K562 (cell line): ENCODE measurements at regions not wholly inside any gene's neighbourhood (a gene's known extent, or its start where the extent isn't known, plus 50 kb on each side); places are given as distances from the start of the nearest gene placed in this dataset.
A peak's percentile ranks its signal among the peaks of the same experiment; 100 is the strongest.

ENCODE experiments used
- ATAC-seq: fragments of 200-7000 bp; cut with Tn5 transposase; 3 replicates; pipeline ENCODE4 v1.9.1; 2020; ENCODE audit warnings: moderate library complexity
- BruUV-seq: library from RNA; stranded (reverse); fragments of 400-500 nt; replicated peaks from 2 replicates; lab custom pipeline; 2021; lab: Mats Ljungman, UMichigan
- CTCF ChIA-PET: fragments of 300-600 bp; formaldehyde crosslinking; extraction: SDS; loops from one replicate; lab custom pipeline; 2021; ENCODE audit warnings: low intra/inter-chr PET ratio; lab: Yijun Ruan, JAX
- POLR2A ChIA-PET: fragments of 300-600, 350-650 bp; sonication (Branson Sonifier 250); formaldehyde crosslinking; extraction: SDS; loops from one replicate; lab custom pipeline; 2021; ENCODE audit warnings: antibody characterized with exemption, inconsistent platforms; lab: Yijun Ruan, JAX
- DNase-seq, 4 experiments: peaks; one replicate each; pipeline versions ENCODE4 v3.0.0 to v3.0.0-alpha.2; 2011 to 2018; ENCODE audit warnings: low spot score in 3 of 4, mixed read lengths in 3 of 4; ENCODE audit errors: extremely low read depth in 1 of 4
- FAIRE-seq: peaks from 2 replicates; lab custom pipeline; 2011; peaks lifted over from hg19 to GRCh38; lab: Jason Lieb, UNC
- H2AFZ ChIP-seq: 2 replicates; pipeline ENCODE4 v1.6.0; 2011; ENCODE audit warnings: low read depth, low read length, control low read depth, inconsistent platforms
- H3K27ac ChIP-seq: fragments of 200-600 bp; 3 replicates; pipeline ENCODE4 v1.8.0; 2011; ENCODE audit warnings: low read depth, mild to moderate bottlenecking, control low read depth, inconsistent platforms, low read length, moderate library complexity, mixed read lengths; ENCODE audit errors: extremely low read depth
- H3K27me3 ChIP-seq, 2 experiments: fragments of 300-600 bp in 1 of 2; 2 replicates in 1 of 2; 3 replicates in 1 of 2; pipeline versions ENCODE4 v1.6.0 to v1.8.0; 2011; ENCODE audit warnings: inconsistent platforms in 2 of 2, low read length in 2 of 2, mild to moderate bottlenecking in 1 of 2, mixed read lengths in 1 of 2, moderate library complexity in 1 of 2; ENCODE audit not compliant: control insufficient read depth in 2 of 2, insufficient read depth in 2 of 2
- H3K36me3 ChIP-seq: fragments of 300-600 bp; 3 replicates; pipeline ENCODE4 v1.8.0; 2011; ENCODE audit warnings: mild to moderate bottlenecking, low read length, inconsistent platforms; ENCODE audit not compliant: control insufficient read depth, insufficient read depth
- H3K4me1 ChIP-seq, 2 experiments: fragments of 200-600 bp in 1 of 2; replicated peaks in 1 of 2; 2 replicates in 1 of 2; 3 replicates in 1 of 2; pipeline versions ENCODE4 v1.5.1 to v1.8.0; 2011; ENCODE audit warnings: inconsistent platforms in 2 of 2, low read length in 2 of 2, mild to moderate bottlenecking in 1 of 2, mixed read lengths in 1 of 2, moderate library complexity in 1 of 2; ENCODE audit not compliant: control insufficient read depth in 2 of 2, insufficient read depth in 2 of 2
- H3K4me2 ChIP-seq: 2 replicates; pipeline ENCODE4 v1.6.1; 2011; ENCODE audit warnings: low read length, control low read depth, inconsistent platforms, mixed read lengths; ENCODE audit not compliant: insufficient read depth
- H3K4me3 ChIP-seq: fragments of 200-600 bp; sonication (generic), shearing (Covaris generic); 2 replicates; pipeline ENCODE4 v1.5.1; 2016; ENCODE audit warnings: control low read depth, inconsistent platforms
- H3K79me2 ChIP-seq: fragments of 200-600 bp; 3 replicates; pipeline ENCODE4 v1.8.0; 2011; ENCODE audit warnings: low read length, inconsistent platforms; ENCODE audit not compliant: control insufficient read depth, insufficient read depth
- H3K9ac ChIP-seq, 2 experiments: 2 replicates each; pipeline versions ENCODE4 v1.6.0 to v1.6.1; 2011; ENCODE audit warnings: low read depth in 2 of 2, low read length in 2 of 2, control low read depth in 1 of 2, inconsistent platforms in 1 of 2, mild to moderate bottlenecking in 1 of 2, mixed read lengths in 1 of 2; ENCODE audit not compliant: insufficient read depth in 1 of 2
- H3K9me1 ChIP-seq: one replicate; pipeline ENCODE4 v1.6.0; 2011; ENCODE audit warnings: inconsistent platforms, mild to moderate bottlenecking, low read length, moderate library complexity; ENCODE audit not compliant: control insufficient read depth, insufficient read depth
- H3K9me3 ChIP-seq: replicated peaks from 2 replicates; pipeline ENCODE4 v1.5.1; 2011; ENCODE audit warnings: low read depth, low read length, inconsistent platforms; ENCODE audit not compliant: control insufficient read depth, insufficient read depth
- H4K20me1 ChIP-seq: replicated peaks from 2 replicates; pipeline ENCODE4 v1.6.1; 2011; ENCODE audit warnings: low read length, inconsistent platforms, mixed read lengths; ENCODE audit not compliant: control insufficient read depth, insufficient read depth
- ARID2 ChIP-seq: fragments of 450-650 bp; IDR thresholded peaks from 2 replicates; pipeline ENCODE4 v1.6.1; 2017; ENCODE audit warnings: antibody characterized with exemption, mild to moderate bottlenecking
- CTCF ChIP-seq, 3 experiments: IDR thresholded peaks in 2 of 3; conservative IDR thresholded peaks in 1 of 3; 2 replicates each; pipeline ENCODE4 v1.5.1; 2011 to 2012; ENCODE audit warnings: low read length in 3 of 3, mild to moderate bottlenecking in 3 of 3, control low read depth in 2 of 3, improper control_type of control experiment in 1 of 3, inconsistent platforms in 1 of 3, low read depth in 1 of 3, mixed read lengths in 1 of 3, moderate library complexity in 1 of 3; ENCODE audit not compliant: insufficient read depth in 2 of 3
- DEAF1 ChIP-seq: fragments of 450-650 bp; formaldehyde crosslinking; IDR thresholded peaks from 2 replicates; pipeline ENCODE4 v1.4.0; 2020; ENCODE audit warnings: mild to moderate bottlenecking, moderate library complexity
- E2F4 ChIP-seq: sonication (generic); formaldehyde crosslinking; IDR thresholded peaks from 2 replicates; pipeline ENCODE4 v1.8.0; 2022; ENCODE audit warnings: mild to moderate bottlenecking, low read depth, missing genetic modification reagents
- FOXA3 ChIP-seq, 2 experiments: fragments of 450-650 bp in 1 of 2; sonication (generic) in 1 of 2; formaldehyde crosslinking; IDR thresholded peaks in 1 of 2; conservative IDR thresholded peaks in 1 of 2; 2 replicates each; pipeline versions ENCODE4 v1.4.0 to v1.8.0; 2020 to 2022; ENCODE audit warnings: mild to moderate bottlenecking in 2 of 2, missing genetic modification reagents in 1 of 2
- GTF2E2 ChIP-seq: fragments of 200-800 bp; sonication (Bioruptor generic); IDR thresholded peaks from 2 replicates; pipeline ENCODE4 v1.6.1; 2016; ENCODE audit warnings: missing genetic modification characterization, missing compliant biosample characterization
- HDAC2 ChIP-seq: fragments of 450-650 bp; IDR thresholded peaks from 2 replicates; pipeline ENCODE4 v1.6.1; 2016; ENCODE audit warnings: mild to moderate bottlenecking
- HES1 ChIP-seq: fragments of 450-650 bp; IDR thresholded peaks from 2 replicates; pipeline ENCODE4 v1.6.1; 2016; ENCODE audit warnings: low read depth, mild to moderate bottlenecking, moderate library complexity
- KAT8 ChIP-seq: fragments of 450-650 bp; IDR thresholded peaks from 2 replicates; pipeline ENCODE4 v1.6.1; 2016; ENCODE audit warnings: low read depth, mild to moderate bottlenecking
- MEIS2 ChIP-seq: fragments of 450-650 bp; IDR thresholded peaks from 2 replicates; pipeline ENCODE4 v1.6.1; 2014; ENCODE audit warnings: mild to moderate bottlenecking; ENCODE audit not compliant: partially characterized antibody
- NFYB ChIP-seq: IDR thresholded peaks from 2 replicates; pipeline ENCODE4 v1.6.1; 2011; ENCODE audit warnings: mild to moderate bottlenecking, moderate library complexity; ENCODE audit not compliant: insufficient read length; ENCODE audit errors: extremely low read depth
- RAD21 ChIP-seq, 2 experiments: fragments of 250-450 bp in 1 of 2; fragments of 450-650 bp in 1 of 2; sonication (Bioruptor Pico) in 1 of 2; formaldehyde crosslinking in 1 of 2; IDR thresholded peaks in 1 of 2; conservative IDR thresholded peaks in 1 of 2; 2 replicates each; pipeline versions ENCODE4 v1.4.0 to v1.8.0; 2020 to 2022; ENCODE audit warnings: mild to moderate bottlenecking in 2 of 2, moderate library complexity in 1 of 2
- STAG1 ChIP-seq: sonication (generic); formaldehyde crosslinking; IDR thresholded peaks from 2 replicates; pipeline ENCODE4 v1.5.0; 2020; ENCODE audit warnings: missing genetic modification reagents, borderline replicate concordance
- TCF7L2 ChIP-seq: fragments of 150-350 bp; IDR thresholded peaks from 2 replicates; pipeline ENCODE4 v1.6.1; 2016; ENCODE audit warnings: low read depth, mild to moderate bottlenecking, low read length, moderate library complexity
- WGBS: fragments of 100-300 bp; shearing (Covaris generic); methylation state at CpG from one replicate; pipeline ENCODE4 v1.1.6; 2016; ENCODE audit warnings: low coverage, mixed read lengths; ENCODE audit not compliant: insufficient coverage; ENCODE audit errors: missing lambda C conversion rate; 5-methylcytosine and 5-hydroxymethylcytosine counted together
- in situ Hi-C: fragments of 300-500 bp; cut with MboI; formaldehyde crosslinking; loops from 4 replicates; pipeline ENCODE4 v1.15.0; 2018; ENCODE audit warnings: inconsistent platforms, mixed read lengths
- intact Hi-C: fragments of 100-400 bp; cut with micrococcal nuclease; formaldehyde crosslinking; loops from 2 replicates; pipeline ENCODE4 v1.14.2; 2022

- WGBS: 2% methylated on average over 6 of the region's 6 CpGs
- DNase-seq (peak; percentile 20 to 69 (median 44)), FAIRE-seq (peak; percentile 91), ATAC-seq (peak; percentile 94)
- Histone ChIP-seq H2AFZ (no peak overlapping the region), H3K9me3 (no peaks in the 10 kb centered on the region), H4K20me1 (0 out of 2 replicates have a peak, but pooled peaks cover 5% of the 10 kb centered on the region), H3K4me2 (no peak overlapping the region), H3K79me2 (no peaks in the 10 kb centered on the region), H3K9me1 (no peaks in the 10 kb centered on the region), H3K36me3 (no peaks in the 10 kb centered on the region), H3K4me1 (no peaks in the 10 kb centered on the region; a peak in 1 of 5 replicates), H3K27ac (no peak overlapping the region), H3K4me3 (no peak overlapping the region), H3K9ac (no peak overlapping the region), H3K27me3 (peaks cover 21 to 40% of the 10 kb centered on the region in 2 experiments)
- in situ Hi-C loops (loop anchor here (10.0 kb wide), 1 partner anchor 1060 kb away; no protein-coding TSS in a partner anchor), intact Hi-C loops (loop anchor here (1.0 to 5.0 kb wide), 5 partner anchors 294 to 1238 kb away; partner anchors contain the start of gene SUPT3H)
- ChIA-PET POLR2A (interaction anchor here (0.6 to 1.0 kb wide), 4 partner anchors 260 to 1062 kb away, joined by 3 read pairs; no protein-coding TSS in a partner anchor), CTCF (interaction anchor here (1.6 to 2.6 kb wide), 2 partner anchors 1060 to 1245 kb away, joined by 6 to 11 read pairs; no protein-coding TSS in a partner anchor)
- no TSS peak for BruUV-seq
- TF ChIP-seq HDAC2: no peak
- no peak for TF ChIP-seq FOXA3 (CRISPR knock-in tag; conservative IDR thresholded peaks at IDR 0.05 in 1 of 2, IDR thresholded peaks at IDR 0.05 in 1 of 2)
- TF ChIP-seq GTF2E2 (tag): no peak
- no peak for TF ChIP-seq MEIS2
- peak; percentile 93 for TF ChIP-seq STAG1 (CRISPR knock-in tag)
- no peak for TF ChIP-seq E2F4
- no peak for TF ChIP-seq TCF7L2
- TF ChIP-seq DEAF1 (CRISPR knock-in tag): peak; percentile 92
- peak; percentile 94 to 97 for TF ChIP-seq RAD21 (CRISPR knock-in tag; conservative IDR thresholded peaks at IDR 0.05 in 1 of 2, IDR thresholded peaks at IDR 0.05 in 1 of 2)
- no peak for TF ChIP-seq HES1
- TF ChIP-seq KAT8: no peak
- peak; percentile 74 to 87 (median 77) for TF ChIP-seq CTCF (IDR thresholded peaks at IDR 0.05 in 2 of 3, conservative IDR thresholded peaks at IDR 0.05 in 1 of 3; ENCODE audit: insufficient read depth in 2 of 3, low read depth in 1 of 3, low read length in 3 of 3)
- TF ChIP-seq ARID2: peak; percentile 66; the same call in 1 of the 2 replicates
- no peak for TF ChIP-seq NFYB
Observed at GRCh38 chr6:45714741-45715507, 300.7 kb downstream of the CLIC5 start.
